Neuronal stem cell (in vitro differentiated cells): ENCODE measurements at regions not wholly inside any gene's neighbourhood (a gene's known extent, or its start where the extent isn't known, plus 50 kb on each side); places are given as distances from the start of the nearest gene placed in this dataset.

Experiments
- DNase-seq: peaks from one replicate; pipeline ENCODE4 v3.0.0-alpha.2; 2013; ENCODE audit warnings: low spot score
- H2AFZ ChIP-seq: one replicate; pipeline ENCODE4 v1.6.1; 2013; ENCODE audit warnings: mild to moderate bottlenecking, low read length, inconsistent platforms
- H2AK5ac ChIP-seq: 2 replicates; pipeline ENCODE4 v1.6.1; 2013; ENCODE audit warnings: low read depth, mild to moderate bottlenecking, inconsistent platforms, low read length, moderate library complexity, mixed read lengths
- H2BK120ac ChIP-seq: 2 replicates; pipeline ENCODE4 v1.6.1; 2013; ENCODE audit warnings: low read depth, mild to moderate bottlenecking, inconsistent platforms, low read length, moderate library complexity, mixed read lengths
- H2BK12ac ChIP-seq: one replicate; pipeline ENCODE4 v1.6.1; 2013; ENCODE audit warnings: low read length, inconsistent platforms
- H2BK15ac ChIP-seq: 2 replicates; pipeline ENCODE4 v1.6.1; 2013; ENCODE audit warnings: mild to moderate bottlenecking, low read length, inconsistent platforms, mixed read lengths
- H2BK5ac ChIP-seq: one replicate; pipeline ENCODE4 v1.6.1; 2013; ENCODE audit warnings: inconsistent platforms, mild to moderate bottlenecking, low read length, moderate library complexity
- H3K14ac ChIP-seq: one replicate; pipeline ENCODE4 v1.6.1; 2013; ENCODE audit warnings: low read length, inconsistent platforms
- H3K18ac ChIP-seq: 2 replicates; pipeline ENCODE4 v1.6.1; 2013; ENCODE audit warnings: low read length, inconsistent platforms
- H3K23ac ChIP-seq: 2 replicates; pipeline ENCODE4 v1.6.1; 2013; ENCODE audit warnings: low read depth, mild to moderate bottlenecking, mixed read lengths, low read length, inconsistent platforms; ENCODE audit not compliant: poor library complexity
- H3K27ac ChIP-seq: replicated peaks from 3 replicates; pipeline ENCODE4 v1.5.1; 2013; ENCODE audit warnings: low read length, inconsistent platforms
- H3K27me3 ChIP-seq, 3 experiments: 2 replicates each; pipeline ENCODE4 v1.6.1; 2013; ENCODE audit warnings: low read length in 3 of 3, mild to moderate bottlenecking in 2 of 3, inconsistent platforms in 1 of 3, low read depth in 1 of 3, mixed read lengths in 1 of 3, moderate library complexity in 1 of 3; ENCODE audit not compliant: control insufficient read depth in 3 of 3, insufficient read depth in 3 of 3
- H3K36me3 ChIP-seq, 2 donors: replicated peaks in 1 of 2; 2 replicates each; pipeline ENCODE4 v1.6.1; 2013; ENCODE audit warnings: low read length in 2 of 2; ENCODE audit not compliant: control insufficient read depth in 2 of 2, insufficient read depth in 2 of 2
- H3K4ac ChIP-seq: 2 replicates; pipeline ENCODE4 v1.6.1; 2013; ENCODE audit warnings: inconsistent platforms, mild to moderate bottlenecking, low read length, moderate library complexity
- H3K4me1 ChIP-seq, 2 donors: 1 replicate in 1 of 2; 2 replicates in 1 of 2; pipeline ENCODE4 v1.6.1; 2013; ENCODE audit warnings: low read length in 2 of 2, low read depth in 1 of 2; ENCODE audit not compliant: control insufficient read depth in 2 of 2, insufficient read depth in 1 of 2
- H3K4me2 ChIP-seq: one replicate; pipeline ENCODE4 v1.6.1; 2013; ENCODE audit warnings: mild to moderate bottlenecking, low read length, inconsistent platforms; ENCODE audit not compliant: insufficient read depth, poor library complexity, severe bottlenecking
- H3K4me3 ChIP-seq, 2 donors: 2 replicates each; pipeline ENCODE4 v1.5.1; 2013; ENCODE audit warnings: low read length in 2 of 2, mild to moderate bottlenecking in 2 of 2, inconsistent platforms in 1 of 2, moderate library complexity in 1 of 2
- H3K79me1 ChIP-seq: one replicate; pipeline ENCODE4 v1.6.1; 2013; ENCODE audit warnings: low read depth, mild to moderate bottlenecking, inconsistent platforms, low read length, moderate library complexity
- H3K9ac ChIP-seq: one replicate; pipeline ENCODE4 v1.6.1; 2013; ENCODE audit warnings: mild to moderate bottlenecking, low read depth, low read length, inconsistent platforms; ENCODE audit not compliant: poor library complexity
- H3K9me3 ChIP-seq, 2 donors: replicated peaks in 1 of 2; 2 replicates each; pipeline versions ENCODE3 to v1.6.1; 2013; ENCODE audit warnings: low read length in 2 of 2, mild to moderate bottlenecking in 2 of 2, inconsistent platforms in 1 of 2, low read depth in 1 of 2, mixed read lengths in 1 of 2, moderate library complexity in 1 of 2; ENCODE audit not compliant: control insufficient read depth in 2 of 2, insufficient read depth in 1 of 2
- H4K8ac ChIP-seq: one replicate; pipeline ENCODE4 v1.6.1; 2013; ENCODE audit warnings: low read depth, mild to moderate bottlenecking, inconsistent platforms, low read length, moderate library complexity
- H4K91ac ChIP-seq: one replicate; pipeline ENCODE4 v1.6.1; 2013; ENCODE audit warnings: low read length, low read depth, mild to moderate bottlenecking, inconsistent platforms; ENCODE audit not compliant: poor library complexity
- WGBS, 2 donors: extraction: QIAGEN DNeasy Blood & Tissue Kit; methylation state at CpG; one replicate each; pipeline ENCODE4 v1.1.7; 2013; ENCODE audit warnings: missing lambda C conversion rate in 2 of 2, mixed read lengths in 1 of 2; ENCODE audit not compliant: insufficient read length in 2 of 2, insufficient replicate concordance in 1 of 2; ENCODE audit errors: extremely low coverage in 2 of 2; 5-methylcytosine and 5-hydroxymethylcytosine counted together

GRCh38 chr5:179497636-179498340 lies 52.6 kb upstream of the RUFY1 start:
- H3K4me2 ChIP-seq, result no peak overlapping the region
- peaks cover 2% of the 10 kb centered on the region for H3K79me1 ChIP-seq
- H2BK5ac ChIP-seq, result no peak overlapping the region
- no peak overlapping the region for H3K4me3 ChIP-seq
- H3K27ac ChIP-seq, result no peak overlapping the region
- no peak overlapping the region for H2BK15ac ChIP-seq
- no peak overlapping the region for H2AFZ ChIP-seq
- peaks cover 0 to 11% (median 0%) of the 10 kb centered on the region in 3 experiments for H3K27me3 ChIP-seq
- no peaks in the 10 kb centered on the region for H3K36me3 ChIP-seq
- no peak overlapping the region for H3K4ac ChIP-seq
- no peak overlapping the region for H4K91ac ChIP-seq
- no peak overlapping the region for H2BK12ac ChIP-seq
- H3K23ac ChIP-seq, result no peak overlapping the region
- no peak overlapping the region for H4K8ac ChIP-seq
- H3K4me1 ChIP-seq, result no peaks in the 10 kb centered on the region
- no peak for DNase-seq
- no peak overlapping the region for H3K18ac ChIP-seq
- WGBS, 2 donors, result no CpG with 5 or more reads among the region's 19 CpGs
- no peaks in the 10 kb centered on the region for H3K9me3 ChIP-seq
- no peak overlapping the region for H2AK5ac ChIP-seq
- H2BK120ac ChIP-seq, result no peak overlapping the region
- no peak overlapping the region for H3K9ac ChIP-seq
- no peak overlapping the region for H3K14ac ChIP-seq

GRCh38 chr5:179495906-179496455 lies 54.4 kb upstream of the RUFY1 start:
- Histone ChIP-seq H3K18ac (no peak overlapping the region), H3K27me3 (peaks cover 0 to 11% (median 0%) of the 10 kb centered on the region in 3 experiments), H3K4me2 (no peak overlapping the region), H3K4me3 (no peak overlapping the region), H2AK5ac (no peak overlapping the region), H3K9me3 (peaks cover 0 to under 1% of the 10 kb centered on the region in 2 donors), H2BK120ac (no peak overlapping the region), H3K23ac (no peak overlapping the region), H3K36me3 (no peaks in the 10 kb centered on the region), H2AFZ (no peak overlapping the region), H3K9ac (no peak overlapping the region), H3K79me1 (peaks cover 2% of the 10 kb centered on the region), H3K27ac (no peak overlapping the region), H4K8ac (no peak overlapping the region), H3K4ac (no peak overlapping the region), H2BK12ac (no peak overlapping the region), H3K14ac (no peak overlapping the region), H3K4me1 (no peaks in the 10 kb centered on the region), H2BK15ac (no peak overlapping the region), H4K91ac (no peak overlapping the region), H2BK5ac (no peak overlapping the region)
- DNase-seq, result no peak
- WGBS, 2 donors, result no CpG with 5 or more reads among the region's 11 CpGs

- no CpG with 5 or more reads among the region's 12 CpGs for WGBS, 2 donors
Measured at GRCh38 chr5:179494774-179495526, 55.4 kb upstream of the RUFY1 start.

GRCh38 chr5:179488975-179489374 lies 61.4 kb upstream of the RUFY1 start:
- peaks cover 0 to 3% of the 10 kb centered on the region in 2 donors for H3K9me3 ChIP-seq
- H3K79me1 ChIP-seq, result no peaks in the 10 kb centered on the region
- no CpG with 5 or more reads among the region's 4 CpGs for WGBS, 2 donors
- no peak overlapping the region for H3K14ac ChIP-seq
- H3K4me2 ChIP-seq, result no peak overlapping the region
- no peak overlapping the region for H2BK120ac ChIP-seq
- H3K27ac ChIP-seq, result no peak overlapping the region
- no peak for DNase-seq
- no peak overlapping the region for H4K91ac ChIP-seq
- peaks cover 0 to 5% of the 10 kb centered on the region in 2 donors for H3K4me1 ChIP-seq
- H4K8ac ChIP-seq, result no peak overlapping the region
- H2AFZ ChIP-seq, result no peak overlapping the region
- no peak overlapping the region for H2BK15ac ChIP-seq
- no peak overlapping the region for H3K18ac ChIP-seq
- no peak overlapping the region for H2BK5ac ChIP-seq
- H3K4ac ChIP-seq, result no peak overlapping the region
- no peak overlapping the region for H2BK12ac ChIP-seq
- H3K9ac ChIP-seq, result no peak overlapping the region
- no peaks in the 10 kb centered on the region for H3K27me3 ChIP-seq
- H2AK5ac ChIP-seq, result no peak overlapping the region
- H3K23ac ChIP-seq, result no peak overlapping the region
- H3K4me3 ChIP-seq, result no peak overlapping the region
- H3K36me3 ChIP-seq, result no peaks in the 10 kb centered on the region

More at GRCh38 chr5:179494774-179495526, 55.4 kb upstream of the RUFY1 start:
- Histone ChIP-seq H2BK5ac (no peak overlapping the region), H2AFZ (no peak overlapping the region), H3K4me1 (no peaks in the 10 kb centered on the region), H4K91ac (peak overlapping the region; percentile 19), H2BK120ac (no peak overlapping the region), H3K4me2 (no peak overlapping the region), H2AK5ac (no peak overlapping the region), H3K79me1 (peaks cover 2% of the 10 kb centered on the region), H3K14ac (no peak overlapping the region), H2BK15ac (no peak overlapping the region), H4K8ac (no peak overlapping the region), H3K27ac (no peak overlapping the region), H3K9ac (peak overlapping the region; percentile 53), H3K23ac (peak overlapping the region; percentile 58), H3K27me3 (peaks cover 0 to 11% (median 0%) of the 10 kb centered on the region in 3 experiments), H3K18ac (no peak overlapping the region), H3K9me3 (peaks cover 0 to 3% of the 10 kb centered on the region in 2 donors), H3K4ac (no peak overlapping the region), H3K4me3 (peak overlapping the region in 1 of 2 donors; percentile 36), H2BK12ac (no peak overlapping the region), H3K36me3 (no peaks in the 10 kb centered on the region)
- no peak for DNase-seq
